Stomach (tissue), 4 donors: ENCODE measurements at regions not wholly inside any gene's neighbourhood (a gene's known extent, or its start where the extent isn't known, plus 50 kb on each side); places are given as distances from the start of the nearest gene placed in this dataset.
"Not testable (repeated sequence)": the region's sequence is repeated elsewhere in the genome, so short reads cannot be mapped to it uniquely, and the experiment has no call there.

ENCODE experiments used
- CTCF ChIP-seq, 7 experiments: fragments of 450-650 bp in 4 of 7; fragments of 200-600 bp in 3 of 7; sonication (generic) in 3 of 7; IDR thresholded peaks; one replicate each; pipeline ENCODE4 v1.5.1; 2016 to 2019; ENCODE audit warnings: antibody characterized with exemption in 7 of 7, control low read depth in 2 of 7, mild to moderate bottlenecking in 1 of 7
- EP300 ChIP-seq: sonication (generic); formaldehyde crosslinking; IDR thresholded peaks from one replicate; pipeline ENCODE4 v1.6.1; 2017; ENCODE audit warnings: antibody characterized with exemption
- POLR2A ChIP-seq, 4 donors: fragments of 450-650 bp; IDR thresholded peaks; one replicate each; pipeline ENCODE4 v1.6.1; 2016; ENCODE audit warnings: antibody characterized with exemption in 4 of 4, control low read depth in 2 of 4, mild to moderate bottlenecking in 1 of 4, moderate library complexity in 1 of 4
- POLR2AphosphoS5 ChIP-seq, 3 donors: sonication (generic); formaldehyde crosslinking; IDR thresholded peaks; one replicate each; pipeline ENCODE4 v1.6.1; 2016; ENCODE audit warnings: antibody characterized with exemption in 3 of 3

GRCh38 chr2:34750742-34751141 lies 1151.6 kb upstream of the FAM98A start:
- TF ChIP-seq CTCF (IDR thresholded peaks at IDR 0.05); POLR2A (IDR thresholded peaks at IDR 0.05); POLR2AphosphoS5 (IDR thresholded peaks at IDR 0.05); EP300: not testable (repeated sequence)
